ENCODE measurements at regions not wholly inside any gene's neighbourhood (a gene's known extent, or its start where the extent isn't known, plus 50 kb on each side); places are given as distances from the start of the nearest gene placed in this dataset.

- no peak for DNase-seq (ENCODE audit: low read depth in 2 of 2, low spot score in 1 of 2)
Measured at GRCh38 chr11:31910950-31911576, 99.9 kb upstream of the PAX6 start.

- DNase-seq (ENCODE audit: low read depth in 2 of 2, low spot score in 1 of 2) = no peak
Measured at GRCh38 chr11:31903225-31904074, 92.3 kb upstream of the PAX6 start.

GRCh38 chr11:31902706-31903105 is 91.6 kb upstream of the PAX6 start:
- no peak for DNase-seq (ENCODE audit: low read depth in 2 of 2, low spot score in 1 of 2)

GRCh38 chr11:31895926-31896325 is 84.8 kb upstream of the PAX6 start:
- DNase-seq (ENCODE audit: low read depth in 2 of 2, low spot score in 1 of 2) = no peak

- DNase-seq (ENCODE audit: low read depth in 2 of 2, low spot score in 1 of 2) = no peak
Measured at GRCh38 chr11:31887180-31887579, 76.1 kb upstream of the PAX6 start.

GRCh38 chr11:31884080-31884479 is 73.0 kb upstream of the PAX6 start:
- DNase-seq (ENCODE audit: low read depth in 2 of 2, low spot score in 1 of 2) = no peak

- DNase-seq (ENCODE audit: low read depth in 2 of 2, low spot score in 1 of 2) = no peak
Measured at GRCh38 chr11:31883435-31883834, 72.3 kb upstream of the PAX6 start.

GRCh38 chr11:31882951-31883392 is 71.8 kb upstream of the PAX6 start:
- no peak for DNase-seq (ENCODE audit: low read depth in 2 of 2, low spot score in 1 of 2)

- DNase-seq (ENCODE audit: low read depth in 2 of 2, low spot score in 1 of 2) = no peak
Measured at GRCh38 chr11:31881825-31882224, 70.7 kb upstream of the PAX6 start.

GRCh38 chr11:31879681-31880080 is 68.6 kb upstream of the PAX6 start:
- DNase-seq (ENCODE audit: low read depth in 2 of 2, low spot score in 1 of 2) = no peak

GRCh38 chr11:31877863-31878262 is 66.7 kb upstream of the PAX6 start:
- DNase-seq (ENCODE audit: low read depth in 2 of 2, low spot score in 1 of 2) = no peak

- no peak for DNase-seq (ENCODE audit: low read depth in 2 of 2, low spot score in 1 of 2)
Measured at GRCh38 chr11:31877083-31877482, 66.0 kb upstream of the PAX6 start.

GRCh38 chr11:31875866-31876560 is 64.9 kb upstream of the PAX6 start:
- DNase-seq (ENCODE audit: low read depth in 2 of 2, low spot score in 1 of 2) = no peak

GRCh38 chr11:31874631-31875191 is 63.6 kb upstream of the PAX6 start:
- DNase-seq (ENCODE audit: low read depth in 2 of 2, low spot score in 1 of 2) = no peak

GRCh38 chr11:31873124-31873523 is 62.0 kb upstream of the PAX6 start:
- DNase-seq (ENCODE audit: low read depth in 2 of 2, low spot score in 1 of 2) = no peak

- no peak for DNase-seq (ENCODE audit: low read depth in 2 of 2, low spot score in 1 of 2)
Measured at GRCh38 chr11:31872076-31872443, 60.9 kb upstream of the PAX6 start.

- DNase-seq (ENCODE audit: low read depth in 2 of 2, low spot score in 1 of 2) = no peak
Measured at GRCh38 chr11:31871310-31872075, 60.4 kb upstream of the PAX6 start.

- no peak for DNase-seq (ENCODE audit: low read depth in 2 of 2, low spot score in 1 of 2)
Measured at GRCh38 chr11:31870609-31871309, 59.6 kb upstream of the PAX6 start.

- no peak for DNase-seq (ENCODE audit: low read depth in 2 of 2, low spot score in 1 of 2)
Measured at GRCh38 chr11:31869986-31870385, 58.9 kb upstream of the PAX6 start.

GRCh38 chr11:31865606-31866300 is 54.6 kb upstream of the PAX6 start:
- DNase-seq (ENCODE audit: low read depth in 2 of 2, low spot score in 1 of 2) = no peak

Measured in stimulated activated CD8-positive, alpha-beta memory T cell treated with anti-CD3 and anti-CD28 coated beads, Interleukin-4, amount 100 ng/mL, for 1 hour (primary cell).